Fibroblast of the aortic adventitia (primary cell): ENCODE measurements at regions not wholly inside any gene's neighbourhood (a gene's known extent, or its start where the extent isn't known, plus 50 kb on each side); places are given as distances from the start of the nearest gene placed in this dataset.
A peak's percentile ranks its signal among the peaks of the same experiment; 100 is the strongest.

Experiments
- DNase-seq: peaks from one replicate; pipeline ENCODE4 v3.0.0-alpha.2; 2010; ENCODE audit warnings: low read depth
- H3K4me3 ChIP-seq: 2 replicates; pipeline ENCODE4 v1.5.1; 2011; ENCODE audit warnings: low read depth, mild to moderate bottlenecking, control low read depth, low read length, moderate library complexity
- CTCF ChIP-seq: IDR thresholded peaks from 2 replicates; pipeline ENCODE4 v1.5.1; 2011; ENCODE audit warnings: mild to moderate bottlenecking, low read length, control low read depth, inconsistent platforms; ENCODE audit not compliant: insufficient read depth

GRCh38 chr9:80890124-80890523 lies 799.2 kb downstream of the TLE1 start:
- no peak for TF ChIP-seq CTCF
- no peak for DNase-seq
- H3K4me3 ChIP-seq, result no peak overlapping the region

GRCh38 chr9:80885894-80886293 lies 803.5 kb downstream of the TLE1 start:
- no peak overlapping the region for H3K4me3 ChIP-seq
- peak; percentile 12 for DNase-seq
- no peak for TF ChIP-seq CTCF

GRCh38 chr9:80883826-80884579 lies 805.3 kb downstream of the TLE1 start:
- DNase-seq, result no peak
- no peak overlapping the region for H3K4me3 ChIP-seq
- TF ChIP-seq CTCF, result no peak

- no peak for TF ChIP-seq CTCF
- H3K4me3 ChIP-seq, result no peak overlapping the region
- no peak for DNase-seq
Observed at GRCh38 chr9:80883426-80883825, 805.9 kb downstream of the TLE1 start.

- no peak for DNase-seq
- no peak for TF ChIP-seq CTCF
- H3K4me3 ChIP-seq, result no peak overlapping the region
Observed at GRCh38 chr9:80881940-80882339, 807.4 kb downstream of the TLE1 start.

GRCh38 chr9:80881320-80881719 lies 808.0 kb downstream of the TLE1 start:
- no peak for DNase-seq
- H3K4me3 ChIP-seq, result no peak overlapping the region
- no peak for TF ChIP-seq CTCF

GRCh38 chr9:80878556-80878955 lies 810.8 kb downstream of the TLE1 start:
- no peak overlapping the region for H3K4me3 ChIP-seq
- DNase-seq, result no peak
- no peak for TF ChIP-seq CTCF
